NT2/D1 (cell line): ENCODE measurements at regions not wholly inside any gene's neighbourhood (a gene's known extent, or its start where the extent isn't known, plus 50 kb on each side); places are given as distances from the start of the nearest gene placed in this dataset.

Experiments
- SUZ12 ChIP-seq: IDR thresholded peaks from 2 replicates; pipeline ENCODE4 v1.6.1; 2011; ENCODE audit not compliant: insufficient read length, insufficient read depth; ENCODE audit errors: extremely low read depth
- YY1 ChIP-seq: IDR thresholded peaks from 2 replicates; pipeline ENCODE4 v1.6.1; 2011; ENCODE audit not compliant: insufficient read length, insufficient read depth

DNA sequence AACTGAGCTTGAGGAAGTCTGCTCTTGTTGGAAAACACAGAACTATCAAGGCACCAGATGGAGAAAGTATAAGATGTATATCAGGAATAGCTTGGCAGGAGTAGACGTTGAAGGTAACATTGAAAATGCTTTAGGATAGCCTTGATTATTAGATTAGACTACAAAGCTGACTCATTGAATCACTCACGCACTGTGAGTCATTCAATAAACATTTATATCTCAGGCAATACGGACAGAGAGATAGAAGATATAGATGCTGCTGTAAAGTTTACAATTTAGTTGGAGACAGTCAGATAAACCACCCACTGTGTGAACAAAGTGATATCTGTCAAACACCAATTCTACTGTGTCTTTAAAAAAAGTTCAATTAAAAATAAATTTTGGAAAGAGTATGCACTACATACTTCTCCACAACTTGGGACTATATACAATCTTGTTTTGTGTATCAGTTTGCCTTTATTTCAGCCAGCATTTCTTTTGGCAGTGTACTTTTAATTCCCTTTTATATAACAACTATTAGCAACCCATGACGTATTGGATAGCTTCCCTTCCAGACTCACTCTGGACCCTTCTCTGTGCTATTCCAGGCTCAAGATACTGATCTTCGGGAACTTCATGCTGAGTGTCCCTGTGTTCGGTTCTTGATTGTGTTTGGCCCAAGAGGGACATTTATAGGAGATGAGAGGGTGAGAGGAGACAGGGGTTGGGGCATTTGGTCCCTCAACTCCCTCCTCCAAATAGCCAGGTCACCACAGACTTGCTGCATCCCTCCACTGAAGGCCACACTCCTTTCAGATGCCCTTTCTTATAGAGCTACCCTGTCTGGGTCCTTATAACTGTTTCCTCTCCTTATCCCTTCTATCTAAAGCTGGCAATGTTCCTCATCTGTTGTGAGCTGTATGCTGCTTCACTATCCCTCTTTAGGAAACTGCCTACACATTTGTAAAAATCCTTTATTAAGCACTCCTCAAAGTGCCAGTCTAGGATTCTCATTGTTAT is 176.6 kb upstream of the PTPRK start:
- TF ChIP-seq YY1: no peak
- TF ChIP-seq SUZ12: no peak
